ENCODE measurements at regions not wholly inside any gene's neighbourhood (a gene's known extent, or its start where the extent isn't known, plus 50 kb on each side); places are given as distances from the start of the nearest gene placed in this dataset.

DNA sequence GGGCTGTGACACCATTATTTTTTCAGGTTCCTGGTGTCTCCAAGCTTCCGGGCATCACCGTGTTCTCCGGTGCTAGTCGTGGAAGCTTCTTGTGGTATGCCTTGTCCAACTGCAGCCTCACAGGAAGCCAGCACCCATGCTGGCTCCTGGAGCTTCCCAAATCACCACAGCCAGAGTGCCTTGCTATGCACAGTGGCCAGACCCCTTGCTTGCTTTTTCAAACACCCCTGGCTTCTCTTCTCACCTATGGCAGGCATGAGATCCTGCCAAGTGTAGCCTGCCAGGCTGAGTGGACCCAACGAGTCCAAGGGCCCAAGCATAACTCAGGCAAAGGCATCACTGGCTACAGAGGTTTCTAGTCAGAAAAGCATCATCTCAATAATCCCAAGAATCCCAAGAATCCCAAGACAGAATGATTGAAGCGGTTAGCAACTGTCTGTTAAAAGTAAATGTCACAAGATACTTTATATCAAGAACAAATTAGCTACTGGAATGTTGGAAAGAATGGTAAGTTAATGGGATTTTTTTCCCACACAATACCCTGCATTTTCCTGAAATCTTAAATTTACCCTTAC lies 1522.9 kb downstream of the PCDH18 start:
- Mint-ChIP-seq H3K27ac (no peak overlapping the region), H3K36me3 (no peaks in the 10 kb centered on the region), H3K9me3 (peaks cover 3% of the 10 kb centered on the region), H3K27me3 (no peaks in the 10 kb centered on the region), H3K4me1 (ENCODE audit: low read depth in 2 of 2) (no peaks in the 10 kb centered on the region), H3K4me3 (no peak overlapping the region)
- DNase-seq (ENCODE audit: low spot score) = no peak
- ATAC-seq = no peak

DNA sequence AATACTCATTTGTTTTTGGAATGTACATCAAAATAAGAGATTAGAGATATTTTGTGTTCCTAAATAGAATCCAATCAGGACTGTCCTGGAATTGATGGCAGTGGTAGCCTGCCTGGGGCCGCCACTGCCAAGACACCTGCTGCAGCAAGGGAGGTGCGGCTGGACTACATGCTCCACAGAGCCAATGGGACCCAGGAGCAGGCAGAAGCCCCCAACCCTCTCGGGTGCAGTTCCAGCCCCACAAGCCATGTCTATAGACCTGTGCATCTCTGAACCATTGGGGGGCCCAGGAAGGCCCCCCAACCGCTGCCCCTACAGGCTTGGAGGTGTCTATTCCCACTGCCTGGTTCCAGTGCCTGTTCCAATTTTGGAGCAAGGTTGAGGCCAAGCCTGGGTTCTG lies 1524.3 kb downstream of the PCDH18 start:
- no peak for ATAC-seq
- no peak for DNase-seq (ENCODE audit: low spot score)
- Mint-ChIP-seq H3K27ac (no peak overlapping the region), H3K4me3 (no peak overlapping the region), H3K27me3 (no peaks in the 10 kb centered on the region), H3K9me3 (peaks cover 4% of the 10 kb centered on the region), H3K36me3 (no peaks in the 10 kb centered on the region), H3K4me1 (ENCODE audit: low read depth in 2 of 2) (no peaks in the 10 kb centered on the region)

- Mint-ChIP-seq H3K36me3 (no peaks in the 10 kb centered on the region), H3K4me1 (ENCODE audit: low read depth in 2 of 2) (no peaks in the 10 kb centered on the region), H3K9me3 (peaks cover 12% of the 10 kb centered on the region), H3K4me3 (no peak overlapping the region), H3K27ac (no peak overlapping the region), H3K27me3 (no peaks in the 10 kb centered on the region)
- DNase-seq (ENCODE audit: low spot score) (no peak), ATAC-seq (no peak)
Measured at GRCh38 chr4:136002316-136002715, 1530.0 kb downstream of the PCDH18 start.

GRCh38 chr4:136001791-136002190 lies 1530.5 kb downstream of the PCDH18 start:
- H3K36me3 Mint-ChIP-seq = no peaks in the 10 kb centered on the region
- H3K4me3 Mint-ChIP-seq = no peak overlapping the region
- H3K27ac Mint-ChIP-seq = no peak overlapping the region
- H3K9me3 Mint-ChIP-seq = peaks cover 12% of the 10 kb centered on the region
- no peak for DNase-seq (ENCODE audit: low spot score)
- no peaks in the 10 kb centered on the region for H3K4me1 Mint-ChIP-seq (ENCODE audit: low read depth in 2 of 2)
- H3K27me3 Mint-ChIP-seq = no peaks in the 10 kb centered on the region
- ATAC-seq = no peak

DNA sequence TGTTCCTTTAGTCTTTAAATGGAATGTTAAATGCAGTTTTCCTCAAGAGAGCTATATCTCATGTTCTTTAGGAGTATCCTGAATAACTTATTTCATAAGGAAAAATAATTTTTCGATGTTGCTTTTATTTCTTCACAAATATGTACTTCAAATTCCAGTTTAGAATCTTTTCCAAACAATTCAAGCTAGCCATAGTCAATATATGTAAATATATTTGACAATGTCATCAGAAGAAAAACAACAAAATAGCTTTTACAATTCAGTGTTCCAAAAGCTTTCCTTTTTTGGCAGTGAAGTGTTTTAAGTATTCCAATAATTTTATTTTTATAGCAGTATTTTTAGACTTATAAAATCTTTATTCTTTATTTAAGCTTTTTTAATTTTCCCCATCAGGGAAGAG lies 1532.0 kb downstream of the PCDH18 start:
- Mint-ChIP-seq H3K4me3 (no peak overlapping the region), H3K4me1 (ENCODE audit: low read depth in 2 of 2) (no peaks in the 10 kb centered on the region), H3K27ac (no peak overlapping the region), H3K36me3 (peaks cover 4% of the 10 kb centered on the region), H3K9me3 (peaks cover 14% of the 10 kb centered on the region), H3K27me3 (no peaks in the 10 kb centered on the region)
- no peak for DNase-seq (ENCODE audit: low spot score)
- ATAC-seq = no peak

- H3K4me3 Mint-ChIP-seq = no peak overlapping the region
- peaks cover 6% of the 10 kb centered on the region for H3K36me3 Mint-ChIP-seq
Measured at GRCh38 chr4:135994360-135994759, 1537.9 kb downstream of the PCDH18 start.

DNA sequence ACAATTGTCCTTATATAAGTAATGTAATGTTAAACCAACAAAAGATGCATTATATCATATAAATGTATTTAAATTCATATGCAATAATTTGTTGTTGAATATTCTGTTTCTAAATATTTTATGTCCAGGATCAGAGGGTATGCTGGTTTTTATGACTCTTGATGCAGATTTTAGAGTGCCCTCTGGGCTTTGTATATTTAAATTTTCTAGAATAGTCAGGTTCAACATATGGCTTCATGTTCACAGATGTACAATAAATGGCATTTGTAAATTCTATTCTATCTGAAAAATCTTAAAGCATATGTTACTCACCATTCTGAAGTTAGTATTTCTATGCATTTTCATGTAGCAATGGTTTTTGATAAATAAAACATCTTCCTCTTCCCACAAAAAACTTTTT lies 1555.4 kb downstream of the PCDH18 start:
- DNase-seq (ENCODE audit: low spot score) = no peak
- Mint-ChIP-seq H3K4me3 (no peak overlapping the region), H3K27ac (no peak overlapping the region), H3K4me1 (ENCODE audit: low read depth in 2 of 2) (no peaks in the 10 kb centered on the region), H3K36me3 (no peaks in the 10 kb centered on the region), H3K9me3 (no peaks in the 10 kb centered on the region), H3K27me3 (no peaks in the 10 kb centered on the region)
- ATAC-seq = no peak

More at GRCh38 chr4:135994360-135994759, 1537.9 kb downstream of the PCDH18 start:
- Mint-ChIP-seq H3K27ac (no peak overlapping the region), H3K27me3 (no peaks in the 10 kb centered on the region), H3K4me1 (ENCODE audit: low read depth in 2 of 2) (no peaks in the 10 kb centered on the region), H3K9me3 (peaks cover 8% of the 10 kb centered on the region)
- DNase-seq (ENCODE audit: low spot score) (no peak), ATAC-seq (no peak)

GRCh38 chr4:135966936-135967335 lies 1565.4 kb downstream of the PCDH18 start:
- H3K27ac Mint-ChIP-seq = no peak overlapping the region
- no peaks in the 10 kb centered on the region for H3K27me3 Mint-ChIP-seq
- no peak overlapping the region for H3K4me3 Mint-ChIP-seq
- no peaks in the 10 kb centered on the region for H3K4me1 Mint-ChIP-seq (ENCODE audit: low read depth in 2 of 2)
- ATAC-seq = no peak
- peaks cover 6% of the 10 kb centered on the region for H3K36me3 Mint-ChIP-seq
- DNase-seq (ENCODE audit: low spot score) = no peak
- H3K9me3 Mint-ChIP-seq = peaks cover 10% of the 10 kb centered on the region

- Mint-ChIP-seq H3K27me3 (no peaks in the 10 kb centered on the region), H3K4me3 (no peak overlapping the region), H3K9me3 (peaks cover 14% of the 10 kb centered on the region), H3K36me3 (peaks cover 6% of the 10 kb centered on the region), H3K27ac (no peak overlapping the region), H3K4me1 (ENCODE audit: low read depth in 2 of 2) (no peaks in the 10 kb centered on the region)
- DNase-seq (ENCODE audit: low spot score) (no peak), ATAC-seq (no peak)
Measured at GRCh38 chr4:135963009-135963408, 1569.3 kb downstream of the PCDH18 start.

DNA sequence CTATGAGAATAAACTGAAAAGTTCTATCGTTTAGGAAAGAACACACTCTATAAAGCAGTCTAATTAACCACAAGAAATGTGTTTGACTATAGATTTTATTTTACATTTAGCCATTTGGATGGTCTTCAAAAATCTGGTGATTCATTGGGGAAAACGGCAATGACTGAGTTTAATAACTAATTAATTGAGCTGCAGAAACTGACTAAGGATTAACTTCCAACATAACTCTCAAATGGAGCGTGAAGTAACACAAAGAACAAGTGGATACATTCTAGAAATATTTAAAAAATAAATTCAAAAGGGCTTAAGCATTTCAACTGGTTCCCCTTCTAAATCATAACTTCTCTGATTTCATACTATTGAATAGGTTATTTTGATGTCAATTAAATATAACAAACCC lies 1582.4 kb downstream of the PCDH18 start:
- Mint-ChIP-seq H3K4me3 (no peak overlapping the region), H3K27ac (no peak overlapping the region), H3K9me3 (no peaks in the 10 kb centered on the region), H3K4me1 (ENCODE audit: low read depth in 2 of 2) (no peaks in the 10 kb centered on the region), H3K27me3 (no peaks in the 10 kb centered on the region), H3K36me3 (no peaks in the 10 kb centered on the region)
- DNase-seq (ENCODE audit: low spot score) (no peak), ATAC-seq (no peak)

- Mint-ChIP-seq H3K9me3 (no peaks in the 10 kb centered on the region), H3K27me3 (no peaks in the 10 kb centered on the region), H3K36me3 (no peaks in the 10 kb centered on the region), H3K4me3 (no peak overlapping the region), H3K27ac (no peak overlapping the region), H3K4me1 (ENCODE audit: low read depth in 2 of 2) (no peaks in the 10 kb centered on the region)
- ATAC-seq (no peak), DNase-seq (ENCODE audit: low spot score) (no peak)
Measured at GRCh38 chr4:135948797-135949196, 1583.5 kb downstream of the PCDH18 start.

- H3K36me3 Mint-ChIP-seq = no peaks in the 10 kb centered on the region
- no peak overlapping the region for H3K27ac Mint-ChIP-seq
- no peaks in the 10 kb centered on the region for H3K27me3 Mint-ChIP-seq
- no peak for DNase-seq (ENCODE audit: low spot score)
- no peaks in the 10 kb centered on the region for H3K9me3 Mint-ChIP-seq
- no peak for ATAC-seq
- no peak overlapping the region for H3K4me3 Mint-ChIP-seq
- no peaks in the 10 kb centered on the region for H3K4me1 Mint-ChIP-seq (ENCODE audit: low read depth in 2 of 2)
Measured at GRCh38 chr4:135941671-135942070, 1590.6 kb downstream of the PCDH18 start.

- H3K36me3 Mint-ChIP-seq = peaks cover 5% of the 10 kb centered on the region
- no peak for ATAC-seq
Measured at GRCh38 chr4:135934026-135934425, 1598.3 kb downstream of the PCDH18 start.

GRCh38 chr4:135927651-135928050 lies 1604.6 kb downstream of the PCDH18 start:
- H3K27me3 Mint-ChIP-seq = no peaks in the 10 kb centered on the region
- peaks cover 14% of the 10 kb centered on the region for H3K9me3 Mint-ChIP-seq
- H3K36me3 Mint-ChIP-seq = peaks cover 10% of the 10 kb centered on the region
- no peak overlapping the region for H3K27ac Mint-ChIP-seq
- ATAC-seq = no peak
- no peak overlapping the region for H3K4me3 Mint-ChIP-seq
- DNase-seq (ENCODE audit: low spot score) = no peak
- no peaks in the 10 kb centered on the region for H3K4me1 Mint-ChIP-seq (ENCODE audit: low read depth in 2 of 2)

More at GRCh38 chr4:135934026-135934425, 1598.3 kb downstream of the PCDH18 start:
- no peak overlapping the region for H3K27ac Mint-ChIP-seq
- peaks cover 12% of the 10 kb centered on the region for H3K9me3 Mint-ChIP-seq
- H3K27me3 Mint-ChIP-seq = no peaks in the 10 kb centered on the region
- H3K4me3 Mint-ChIP-seq = no peak overlapping the region
- no peak for DNase-seq (ENCODE audit: low spot score)
- H3K4me1 Mint-ChIP-seq (ENCODE audit: low read depth in 2 of 2) = no peaks in the 10 kb centered on the region

- no peak overlapping the region for H3K27ac Mint-ChIP-seq
- peaks cover 11% of the 10 kb centered on the region for H3K9me3 Mint-ChIP-seq
- ATAC-seq = no peak
- DNase-seq (ENCODE audit: low spot score) = no peak
- H3K36me3 Mint-ChIP-seq = peaks cover 5% of the 10 kb centered on the region
- H3K4me3 Mint-ChIP-seq = no peak overlapping the region
- no peaks in the 10 kb centered on the region for H3K27me3 Mint-ChIP-seq
- no peaks in the 10 kb centered on the region for H3K4me1 Mint-ChIP-seq (ENCODE audit: low read depth in 2 of 2)
Measured at GRCh38 chr4:135921081-135921480, 1611.2 kb downstream of the PCDH18 start.

Data from natural killer cell treated with Interleukin-12 subunit alpha and Interleukin-12 subunit beta and Interleukin-15 and Interleukin-18, amount 100 ng/mL, for 72 hours (primary cell).